Keratinocyte (primary cell): ENCODE measurements at regions not wholly inside any gene's neighbourhood (a gene's known extent, or its start where the extent isn't known, plus 50 kb on each side); places are given as distances from the start of the nearest gene placed in this dataset.

Source experiments
- DNase-seq: peaks from one replicate; pipeline ENCODE4 v3.0.0-alpha.2; 2011; ENCODE audit warnings: low read depth, missing footprints, low spot score
- FAIRE-seq: peaks from 2 replicates; lab custom pipeline; 2011; peaks lifted over from hg19 to GRCh38; lab: Jason Lieb, UNC
- H2AFZ ChIP-seq: 2 replicates; pipeline ENCODE4 v1.6.0; 2012; ENCODE audit warnings: low read length, control low read depth, inconsistent platforms; ENCODE audit not compliant: control insufficient read depth
- H3K27ac ChIP-seq: 2 replicates; pipeline ENCODE4 v1.5.1; 2011; ENCODE audit warnings: low read length; ENCODE audit not compliant: control insufficient read depth, insufficient read depth
- H3K27me3 ChIP-seq: 3 replicates; pipeline ENCODE4 v1.6.0; 2011; ENCODE audit warnings: low read length; ENCODE audit not compliant: control insufficient read depth, insufficient read depth; ENCODE audit errors: extremely low read depth
- H3K36me3 ChIP-seq, 2 experiments: 2 replicates in 1 of 2; 3 replicates in 1 of 2; pipeline ENCODE4 v1.5.1; 2011; ENCODE audit warnings: low read length in 2 of 2, mild to moderate bottlenecking in 1 of 2; ENCODE audit not compliant: control insufficient read depth in 2 of 2, insufficient read depth in 2 of 2; ENCODE audit errors: extremely low read depth in 1 of 2
- H3K4me1 ChIP-seq: 3 replicates; pipeline ENCODE4 v1.5.1; 2011; ENCODE audit warnings: low read length; ENCODE audit not compliant: control insufficient read depth, insufficient read depth; ENCODE audit errors: extremely low read depth
- H3K4me2 ChIP-seq: 3 replicates; pipeline ENCODE4 v1.6.0; 2011; ENCODE audit warnings: low read depth, low read length; ENCODE audit not compliant: control insufficient read depth, insufficient read depth; ENCODE audit errors: extremely low read depth
- H3K4me3 ChIP-seq, 3 experiments: fragments of 200-600 bp in 1 of 3; sonication (generic) in 1 of 3; 2 replicates in 2 of 3; 3 replicates in 1 of 3; pipeline ENCODE4 v1.5.1; 2011 to 2016; ENCODE audit warnings: low read length in 3 of 3, mild to moderate bottlenecking in 3 of 3, control low read depth in 2 of 3, inconsistent platforms in 1 of 3, low read depth in 1 of 3, mixed read lengths in 1 of 3, mixed run types in 1 of 3, moderate library complexity in 1 of 3; ENCODE audit not compliant: control insufficient read depth in 2 of 3, insufficient read depth in 2 of 3; ENCODE audit errors: extremely low read depth in 1 of 3
- H3K79me2 ChIP-seq: 2 replicates; pipeline ENCODE4 v1.6.0; 2012; ENCODE audit warnings: low read length; ENCODE audit not compliant: control insufficient read depth, insufficient read depth
- H3K9ac ChIP-seq: 3 replicates; pipeline ENCODE4 v1.6.0; 2011; ENCODE audit warnings: low read length; ENCODE audit not compliant: control insufficient read depth, insufficient read depth; ENCODE audit errors: extremely low read depth
- H3K9me1 ChIP-seq: 3 replicates; pipeline ENCODE4 v1.6.0; 2011; ENCODE audit warnings: low read length; ENCODE audit not compliant: control insufficient read depth, insufficient read depth; ENCODE audit errors: extremely low read depth
- H3K9me3 ChIP-seq: 2 replicates; pipeline ENCODE4 v1.5.1; 2012; ENCODE audit warnings: low read depth, low read length; ENCODE audit not compliant: control insufficient read depth
- H4K20me1 ChIP-seq: 3 replicates; pipeline ENCODE4 v1.6.0; 2011; ENCODE audit warnings: low read length; ENCODE audit not compliant: control insufficient read depth, insufficient read depth; ENCODE audit errors: extremely low read depth
- EZH2 ChIP-seq: IDR thresholded peaks from one replicate; pipeline ENCODE4 v1.6.1; 2012; ENCODE audit warnings: inconsistent platforms, mild to moderate bottlenecking, low read length, moderate library complexity
- dilution Hi-C: fragments of 300-500 bp; cut with MboI; formaldehyde crosslinking; loops from one replicate; pipeline ENCODE4 v1.7.0; 2020; ENCODE audit warnings: low sequenced_read_pairs; ENCODE audit not compliant: extremely low pct_ligation_motif_present
- TF ChIP-seq, protein P1 (sequence below), 3 experiments: IDR thresholded peaks in 1 of 3; conservative IDR thresholded peaks in 1 of 3; optimal IDR thresholded peaks in 1 of 3; 2 replicates in 2 of 3; 3 replicates in 1 of 3; pipeline versions ENCODE3 to v1.5.1; 2011; ENCODE audit warnings: low read length in 3 of 3, mild to moderate bottlenecking in 3 of 3, moderate library complexity in 2 of 3, control low read depth in 1 of 3, inconsistent platforms in 1 of 3; ENCODE audit not compliant: insufficient read depth in 2 of 3; ENCODE audit errors: extremely low read depth in 1 of 3

DNA sequence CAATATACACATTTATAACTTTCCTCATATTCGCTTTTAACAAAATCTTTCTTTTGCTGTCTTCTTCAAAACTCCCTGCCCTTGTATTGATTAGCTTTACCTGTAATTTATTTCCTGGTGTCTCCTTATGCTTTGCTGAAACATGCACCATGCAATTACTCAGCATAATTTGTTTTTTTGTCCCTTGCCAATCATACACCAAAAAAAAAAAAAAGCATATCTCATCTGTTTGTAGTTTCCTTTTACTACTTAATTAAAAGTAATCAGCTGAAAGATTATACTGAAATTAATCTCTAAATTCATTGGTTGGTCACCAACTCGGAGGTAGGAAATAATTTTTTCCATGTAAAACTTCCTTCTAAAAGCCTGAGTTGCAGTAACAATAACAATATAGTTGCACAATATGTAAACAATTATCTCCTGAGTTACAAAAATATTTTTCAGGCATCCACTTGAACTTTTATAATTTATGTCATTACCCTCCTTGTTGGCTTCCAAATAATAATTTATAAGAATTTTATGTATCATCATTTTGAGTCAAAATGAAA is 53.0 kb upstream of the ROCK1 start:
- no peaks in the 10 kb centered on the region for H3K9me1 ChIP-seq
- no peak overlapping the region for H3K4me3 ChIP-seq
- TF ChIP-seq, protein P1, sequence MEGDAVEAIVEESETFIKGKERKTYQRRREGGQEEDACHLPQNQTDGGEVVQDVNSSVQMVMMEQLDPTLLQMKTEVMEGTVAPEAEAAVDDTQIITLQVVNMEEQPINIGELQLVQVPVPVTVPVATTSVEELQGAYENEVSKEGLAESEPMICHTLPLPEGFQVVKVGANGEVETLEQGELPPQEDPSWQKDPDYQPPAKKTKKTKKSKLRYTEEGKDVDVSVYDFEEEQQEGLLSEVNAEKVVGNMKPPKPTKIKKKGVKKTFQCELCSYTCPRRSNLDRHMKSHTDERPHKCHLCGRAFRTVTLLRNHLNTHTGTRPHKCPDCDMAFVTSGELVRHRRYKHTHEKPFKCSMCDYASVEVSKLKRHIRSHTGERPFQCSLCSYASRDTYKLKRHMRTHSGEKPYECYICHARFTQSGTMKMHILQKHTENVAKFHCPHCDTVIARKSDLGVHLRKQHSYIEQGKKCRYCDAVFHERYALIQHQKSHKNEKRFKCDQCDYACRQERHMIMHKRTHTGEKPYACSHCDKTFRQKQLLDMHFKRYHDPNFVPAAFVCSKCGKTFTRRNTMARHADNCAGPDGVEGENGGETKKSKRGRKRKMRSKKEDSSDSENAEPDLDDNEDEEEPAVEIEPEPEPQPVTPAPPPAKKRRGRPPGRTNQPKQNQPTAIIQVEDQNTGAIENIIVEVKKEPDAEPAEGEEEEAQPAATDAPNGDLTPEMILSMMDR (optimal IDR thresholded peaks at IDR 0.05 in 1 of 3, IDR thresholded peaks at IDR 0.05 in 1 of 3, conservative IDR thresholded peaks at IDR 0.05 in 1 of 3; ENCODE audit: extremely low read depth in 1 of 3, insufficient read depth in 2 of 3, low read length in 3 of 3), result no peak
- no peak for TF ChIP-seq EZH2
- no peaks in the 10 kb centered on the region for H4K20me1 ChIP-seq
- FAIRE-seq (no peak), DNase-seq (no peak)
- H3K4me1 ChIP-seq, result peaks cover 4% of the 10 kb centered on the region
- no peaks in the 10 kb centered on the region for H3K27me3 ChIP-seq
- no peak overlapping the region for H3K9ac ChIP-seq
- H3K4me2 ChIP-seq, result no peak overlapping the region
- dilution Hi-C loops, result no loop called here
- no peak overlapping the region for H3K27ac ChIP-seq
- no peaks in the 10 kb centered on the region for H3K36me3 ChIP-seq
- no peaks in the 10 kb centered on the region for H3K9me3 ChIP-seq
- no peak overlapping the region for H2AFZ ChIP-seq
- H3K79me2 ChIP-seq, result no peaks in the 10 kb centered on the region

DNA sequence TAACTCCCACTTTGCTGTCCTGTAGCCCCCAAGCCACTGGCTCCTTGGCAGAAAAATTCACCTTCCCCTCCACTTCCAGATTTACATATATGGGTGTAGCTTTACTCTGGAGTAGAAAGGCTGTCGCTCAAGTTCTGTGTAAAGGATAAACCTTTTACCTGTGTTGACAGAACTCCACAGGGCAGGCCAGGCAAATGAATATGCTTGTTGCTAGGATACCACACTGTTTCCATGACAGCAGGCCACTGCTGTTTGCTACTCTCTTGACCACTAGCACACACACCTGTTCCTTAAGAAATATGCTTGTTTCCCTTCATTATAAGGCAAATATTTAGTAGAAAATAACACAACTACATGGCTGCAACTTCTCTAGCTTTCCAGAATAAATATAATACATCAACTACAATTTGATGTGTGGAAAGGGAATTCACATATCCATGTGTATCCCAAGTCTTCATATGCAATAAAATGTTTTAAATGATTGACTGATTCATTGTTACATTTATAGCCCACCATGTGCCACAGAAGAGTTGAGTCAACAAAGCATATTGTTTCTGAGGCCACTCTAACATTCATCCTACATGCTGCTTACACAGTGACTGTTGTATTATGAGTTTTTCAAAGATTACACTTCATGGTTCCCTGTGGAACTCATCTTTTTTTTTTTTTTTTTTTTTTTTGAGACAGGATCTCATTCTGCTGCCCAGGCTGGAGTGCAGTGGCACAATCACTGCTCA is 56.2 kb upstream of the ROCK1 start:
- H3K4me2 ChIP-seq, result no peak overlapping the region
- no peak for DNase-seq
- dilution Hi-C loops, result no loop called here

More for the DNA sequence above, 56.2 kb upstream of the ROCK1 start:
- no peaks in the 10 kb centered on the region for H4K20me1 ChIP-seq
- no peaks in the 10 kb centered on the region for H3K79me2 ChIP-seq
- H3K4me1 ChIP-seq, result peaks cover 4% of the 10 kb centered on the region
- TF ChIP-seq, protein P1 (optimal IDR thresholded peaks at IDR 0.05 in 1 of 3, IDR thresholded peaks at IDR 0.05 in 1 of 3, conservative IDR thresholded peaks at IDR 0.05 in 1 of 3; ENCODE audit: extremely low read depth in 1 of 3, insufficient read depth in 2 of 3, low read length in 3 of 3), result no peak
- TF ChIP-seq EZH2, result no peak
- H2AFZ ChIP-seq, result no peak overlapping the region
- H3K9me1 ChIP-seq, result no peaks in the 10 kb centered on the region
- no peak overlapping the region for H3K9ac ChIP-seq
- FAIRE-seq, result no peak
- no peak overlapping the region for H3K4me3 ChIP-seq
- H3K36me3 ChIP-seq, result no peaks in the 10 kb centered on the region
- H3K9me3 ChIP-seq, result no peaks in the 10 kb centered on the region
- H3K27ac ChIP-seq, result no peak overlapping the region
- no peaks in the 10 kb centered on the region for H3K27me3 ChIP-seq
